Adrenal gland (tissue), 9 donors: ENCODE measurements at regions not wholly inside any gene's neighbourhood (a gene's known extent, or its start where the extent isn't known, plus 50 kb on each side); places are given as distances from the start of the nearest gene placed in this dataset.

Experiments
- DNase-seq, 7 donors: peaks; one replicate each; pipeline ENCODE4 v3.0.0-alpha.2; 2019 to 2020
- H3K27ac ChIP-seq, 5 donors: fragments of 200-600 bp; sonication (generic) in 4 of 5; 1 replicate in 3 of 5; 2 replicates in 2 of 5; pipeline versions ENCODE4 v1.5.1 to v1.8.0; 2016 to 2020; ENCODE audit warnings: mild to moderate bottlenecking in 1 of 5
- H3K27me3 ChIP-seq: fragments of 200-600 bp; 2 replicates; pipeline ENCODE4 v1.8.0; 2021
- H3K36me3 ChIP-seq, 2 donors: fragments of 200-600 bp; replicated peaks in 1 of 2; 1 replicate in 1 of 2; 2 replicates in 1 of 2; pipeline versions ENCODE4 v1.5.1 to v1.8.0; 2018 to 2022
- H3K4me1 ChIP-seq, 2 donors: fragments of 200-600 bp; replicated peaks in 1 of 2; 1 replicate in 1 of 2; 2 replicates in 1 of 2; pipeline versions ENCODE4 v1.5.1 to v1.8.0; 2018 to 2021
- H3K4me3 ChIP-seq, 4 donors: fragments of 200-600 bp; sonication (generic) in 3 of 4; one replicate each; pipeline ENCODE4 v1.5.1; 2016 to 2018
- H3K9me3 ChIP-seq, 3 donors: fragments of 200-600 bp; sonication (generic) in 1 of 3; replicated peaks in 1 of 3; 1 replicate in 2 of 3; 2 replicates in 1 of 3; pipeline versions ENCODE4 v1.5.1 to v1.8.0; 2016 to 2021
- CTCF ChIP-seq, 6 experiments: fragments of 450-650 bp in 4 of 6; fragments of 200-600 bp in 2 of 6; sonication (generic) in 1 of 6; IDR thresholded peaks; 1 replicate in 5 of 6; 2 replicates in 1 of 6; pipeline versions ENCODE4 v1.5.1 to v1.8.0; 2016 to 2021; ENCODE audit warnings: antibody characterized with exemption in 6 of 6, mild to moderate bottlenecking in 2 of 6, moderate library complexity in 1 of 6
- POLR2A ChIP-seq, 2 donors: fragments of 450-650 bp; IDR thresholded peaks; one replicate each; pipeline ENCODE4 v1.6.1; 2017; ENCODE audit warnings: antibody characterized with exemption in 2 of 2, mild to moderate bottlenecking in 2 of 2, moderate library complexity in 1 of 2
- WGBS, 4 donors: extraction: QIAGEN DNeasy Blood & Tissue Kit in 2 of 4; methylation state at CpG; one replicate each; pipeline versions ENCODE4 v1.1.5 to v1.1.7; 2013 to 2017; 5-methylcytosine and 5-hydroxymethylcytosine counted together
- intact Hi-C, 2 donors: fragments of 100-400 bp; cut with DNase I; formaldehyde crosslinking; loops; one replicate each; pipeline versions ENCODE4 v1.14.1 to v1.15.0; 2022 to 2023
- donor health status: healthy with polysubstance abuse.
- donor health status: Bipolar disorder and iron deficiency.
- donor health status: DM: yes; HTN: yes; CAD: no.
- donor health status: DM: no; HTN: no; CAD: no.
- donor health status: DM: no; HTN: no; CAD: no.

DNA sequence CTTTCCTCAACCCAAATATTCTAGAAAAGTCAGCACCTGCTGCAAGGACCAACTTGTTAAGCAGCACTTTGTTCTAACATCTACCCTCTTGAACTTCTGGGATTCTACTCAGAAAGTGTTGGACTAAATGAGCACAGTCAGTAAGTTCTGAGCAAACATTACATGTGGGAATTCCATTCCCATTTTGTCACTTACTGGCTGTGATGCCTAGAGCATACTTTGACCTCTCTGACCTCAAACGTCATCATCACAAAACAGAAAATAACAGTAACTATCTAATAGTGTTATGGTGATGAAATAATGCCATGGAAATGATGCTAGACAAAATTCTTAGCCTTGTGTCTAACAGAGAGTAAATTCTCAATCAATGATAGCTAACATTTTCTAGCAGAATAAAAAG, 829.4 kb downstream of the EPHA7 start:
- Histone ChIP-seq H3K9me3 (no peaks in the 10 kb centered on the region), H3K27ac (no peak overlapping the region), H3K4me1 (no peaks in the 10 kb centered on the region), H3K36me3 (no peaks in the 10 kb centered on the region), H3K27me3 (no peaks in the 10 kb centered on the region), H3K4me3 (no peak overlapping the region)
- WGBS, 4 donors = 24 to 39% (median 29%) methylated on average over 1 of the region's 1 CpG
- intact Hi-C loops = no loop called here
- no peak for DNase-seq
- no peak for TF ChIP-seq POLR2A (IDR thresholded peaks at IDR 0.05)
- no peak for TF ChIP-seq CTCF (IDR thresholded peaks at IDR 0.05)

- Histone ChIP-seq H3K27me3 (no peaks in the 10 kb centered on the region), H3K4me1 (no peaks in the 10 kb centered on the region), H3K36me3 (no peaks in the 10 kb centered on the region), H3K9me3 (no peaks in the 10 kb centered on the region), H3K4me3 (no peak overlapping the region), H3K27ac (no peak overlapping the region)
- 23 to 44% (median 32%) methylated on average over 3 of the region's 3 CpGs for WGBS, 4 donors
- intact Hi-C loops = no loop called here
- TF ChIP-seq CTCF (IDR thresholded peaks at IDR 0.05) (no peak), POLR2A (IDR thresholded peaks at IDR 0.05) (no peak)
- DNase-seq = no peak
Observed at GRCh38 chr6:92588148-92588547, 831.2 kb downstream of the EPHA7 start.

- TF ChIP-seq CTCF (IDR thresholded peaks at IDR 0.05) (no peak), POLR2A (IDR thresholded peaks at IDR 0.05) (no peak)
- Histone ChIP-seq H3K36me3 (no peaks in the 10 kb centered on the region), H3K27ac (no peak overlapping the region), H3K9me3 (no peaks in the 10 kb centered on the region), H3K27me3 (no peaks in the 10 kb centered on the region), H3K4me1 (no peaks in the 10 kb centered on the region), H3K4me3 (no peak overlapping the region)
- 26 to 50% (median 32%) methylated on average over 1 of the region's 1 CpG for WGBS, 4 donors
- intact Hi-C loops = no loop called here
- no peak for DNase-seq
Observed at GRCh38 chr6:92587525-92587924, 831.8 kb downstream of the EPHA7 start.

DNA sequence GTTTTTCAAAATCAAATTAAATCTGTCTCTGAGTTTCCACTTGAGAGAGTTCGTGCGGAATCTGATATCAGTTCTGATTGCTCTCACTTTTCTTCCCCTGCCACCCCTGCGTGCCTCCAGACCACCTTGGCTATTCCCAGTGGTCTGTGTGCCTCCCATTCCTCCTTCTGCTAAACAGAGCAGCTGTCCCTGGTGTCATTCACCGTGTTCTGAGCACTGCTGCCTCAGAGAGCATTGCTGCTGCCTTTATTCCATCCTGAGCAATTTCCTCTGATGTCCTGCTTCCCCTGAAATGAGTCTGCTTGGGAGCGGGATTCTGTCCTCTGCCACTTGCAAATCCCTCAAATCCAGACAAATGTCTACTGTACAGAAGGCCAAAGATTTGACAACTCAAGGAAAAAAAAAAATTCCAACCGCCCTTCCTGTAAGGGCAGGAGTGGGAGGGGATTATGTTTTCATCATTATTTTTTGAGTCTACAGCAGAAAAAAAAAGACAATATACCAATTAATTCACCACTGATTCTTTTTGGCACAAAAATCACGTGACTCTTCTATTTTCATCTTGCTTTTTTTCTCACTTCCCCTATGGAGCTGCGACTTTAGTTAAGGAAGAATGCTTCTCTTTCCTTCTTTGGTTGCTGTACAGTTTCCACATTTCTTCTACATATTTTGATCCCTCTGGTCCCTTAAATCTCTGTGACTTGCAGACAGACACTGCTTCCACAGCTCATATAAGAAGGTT, 833.0 kb downstream of the EPHA7 start:
- DNase-seq = no peak
- H3K27ac ChIP-seq = no peak overlapping the region
- 50 to 56% (median 52%) methylated on average over 8 of the region's 8 CpGs for WGBS, 4 donors

More for the DNA sequence above, 833.0 kb downstream of the EPHA7 start:
- Histone ChIP-seq H3K4me3 (no peak overlapping the region), H3K27me3 (no peaks in the 10 kb centered on the region), H3K36me3 (no peaks in the 10 kb centered on the region), H3K4me1 (no peaks in the 10 kb centered on the region), H3K9me3 (no peaks in the 10 kb centered on the region)
- intact Hi-C loops = no loop called here
- TF ChIP-seq POLR2A (IDR thresholded peaks at IDR 0.05) (no peak), CTCF (IDR thresholded peaks at IDR 0.05) (no peak)
